EL (cell line): ENCODE measurements at regions not wholly inside any gene's neighbourhood (a gene's known extent, or its start where the extent isn't known, plus 50 kb on each side); places are given as distances from the start of the nearest gene placed in this dataset.
"Not testable (repeated sequence)": the region's sequence is repeated elsewhere in the genome, so short reads cannot be mapped to it uniquely, and the experiment has no call there.

ENCODE experiments used
- DNase-seq: peaks from one replicate; pipeline ENCODE4 v3.0.0-alpha.2; 2016

DNA sequence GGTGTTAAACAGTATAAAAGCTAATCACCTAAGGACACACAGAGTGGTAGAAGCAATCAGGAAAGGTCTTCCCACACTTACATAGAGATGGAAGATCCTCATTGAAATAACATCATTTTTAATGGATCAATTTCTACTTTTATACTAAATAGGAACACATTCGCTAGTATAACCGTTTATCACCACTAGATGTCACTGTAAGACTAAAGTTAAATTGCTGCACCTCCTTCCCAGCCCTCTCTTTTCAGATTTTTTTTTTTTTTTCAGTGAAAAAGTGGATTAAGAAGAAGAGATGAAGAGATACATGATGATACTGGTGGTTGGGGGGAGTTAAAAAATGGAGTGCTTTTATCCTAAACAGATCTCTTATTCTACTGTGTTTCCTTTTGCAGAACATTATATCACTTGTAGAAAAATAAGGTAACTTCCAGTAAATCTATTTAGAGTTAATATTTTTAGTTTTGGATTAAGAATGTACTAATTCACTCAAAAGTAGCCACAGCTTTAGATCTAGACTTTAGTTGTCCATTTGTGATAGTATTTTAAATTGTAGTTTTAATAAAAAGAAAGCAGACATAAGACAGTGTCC lies 116.9 kb upstream of the ARRDC3 start:
- DNase-seq = peak; percentile 52

DNA sequence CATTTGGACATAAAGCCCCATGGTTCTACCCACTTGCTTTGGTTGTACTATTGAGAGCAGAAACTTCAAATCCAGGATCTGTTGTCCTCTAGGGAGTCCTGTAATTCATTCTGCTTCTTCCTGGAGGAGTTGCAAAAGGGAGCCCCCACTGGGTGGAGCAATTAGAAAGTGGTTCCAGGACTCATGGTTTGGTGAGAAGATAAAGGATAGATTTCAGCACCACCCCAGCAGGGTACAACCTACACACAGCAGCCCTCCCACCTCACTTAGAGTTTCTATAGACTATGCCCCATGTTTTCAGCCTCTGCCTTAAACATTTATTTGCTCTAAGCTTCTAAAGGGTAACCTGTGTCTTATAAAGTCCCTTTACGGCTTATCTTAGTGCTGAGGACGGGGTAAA lies 112.6 kb upstream of the ARRDC3 start:
- no peak for DNase-seq

DNA sequence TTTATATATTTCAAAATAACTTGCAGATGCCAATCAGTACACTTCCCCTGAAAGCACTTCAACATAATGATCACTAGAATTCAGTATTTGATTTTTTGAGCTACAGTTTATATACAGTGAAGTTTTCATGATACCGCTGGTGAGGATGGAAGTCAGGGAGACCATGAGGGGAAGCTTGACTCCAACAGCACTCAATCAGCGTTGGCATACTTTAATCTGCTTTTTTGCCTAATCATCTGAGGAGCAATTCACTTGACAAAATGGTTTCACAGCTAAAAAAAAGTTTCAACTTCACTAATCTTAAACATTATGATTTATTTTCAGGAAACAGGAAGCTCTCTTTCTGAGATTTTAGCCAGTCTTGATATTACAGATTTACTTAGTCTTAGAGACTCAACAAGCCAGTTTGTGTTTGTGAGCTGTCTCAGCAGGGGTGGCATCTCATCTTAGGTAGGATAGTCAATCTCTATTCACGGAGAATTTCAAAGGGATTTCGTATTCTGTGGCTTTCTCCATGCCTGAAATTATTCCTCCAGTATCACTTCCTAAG lies 111.4 kb upstream of the ARRDC3 start:
- DNase-seq = no peak

DNA sequence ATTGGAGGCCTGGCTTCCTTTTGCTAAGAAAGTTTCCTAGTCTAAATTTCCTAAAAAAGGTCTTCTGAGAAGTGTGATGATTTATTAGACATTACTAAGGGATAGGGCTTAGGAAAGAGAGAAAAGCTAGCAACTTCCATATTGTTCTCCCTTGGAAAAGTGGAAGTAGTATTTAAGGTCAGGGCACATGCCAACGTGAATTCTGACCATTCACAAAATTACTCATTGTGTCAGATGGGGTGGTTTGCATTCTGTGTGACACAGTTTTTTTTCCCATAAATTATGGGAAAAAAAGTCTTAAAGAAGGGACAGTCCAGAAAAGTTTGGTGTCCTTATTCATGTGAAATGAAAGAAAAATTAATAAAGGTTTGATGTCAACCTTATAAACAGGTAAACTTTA lies 110.0 kb upstream of the ARRDC3 start:
- DNase-seq = no peak

DNA sequence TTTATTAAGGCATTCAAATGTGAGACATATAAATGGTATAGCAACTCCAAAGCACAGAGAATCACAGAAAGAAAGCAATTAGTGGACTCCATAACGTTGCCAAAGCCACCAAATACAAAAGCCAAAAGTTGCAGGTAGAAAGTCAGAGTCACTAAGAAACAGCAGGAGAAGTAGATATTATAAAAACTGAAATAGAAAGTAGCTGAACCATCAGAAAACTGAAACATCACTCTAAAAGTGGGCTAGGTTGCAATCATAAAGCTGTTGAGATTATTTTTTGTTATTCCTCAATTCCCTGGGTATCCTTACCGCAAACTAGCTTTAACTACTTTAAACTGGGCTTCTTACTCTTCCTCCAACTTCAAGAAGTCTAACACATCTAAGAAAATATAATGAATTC lies 108.1 kb upstream of the ARRDC3 start:
- DNase-seq = no peak

DNA sequence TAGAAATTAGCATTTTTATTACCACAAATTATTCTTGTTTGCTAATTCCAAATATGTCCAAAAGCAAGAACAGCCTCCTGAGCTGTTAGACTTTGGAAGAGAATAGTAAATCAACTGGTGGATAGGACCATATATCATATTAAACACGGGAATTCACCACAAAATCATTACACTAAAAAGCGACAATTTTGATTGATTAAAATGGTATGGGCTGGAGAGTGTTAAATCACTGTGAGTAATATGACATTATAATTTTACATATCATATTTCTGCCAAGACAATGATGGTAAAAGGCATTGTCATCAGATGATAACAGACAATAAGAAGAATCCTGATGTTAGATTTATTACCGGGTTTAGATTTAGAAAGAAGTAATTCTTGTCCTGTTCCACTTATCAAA lies 107.2 kb upstream of the ARRDC3 start:
- DNase-seq = no peak

DNA sequence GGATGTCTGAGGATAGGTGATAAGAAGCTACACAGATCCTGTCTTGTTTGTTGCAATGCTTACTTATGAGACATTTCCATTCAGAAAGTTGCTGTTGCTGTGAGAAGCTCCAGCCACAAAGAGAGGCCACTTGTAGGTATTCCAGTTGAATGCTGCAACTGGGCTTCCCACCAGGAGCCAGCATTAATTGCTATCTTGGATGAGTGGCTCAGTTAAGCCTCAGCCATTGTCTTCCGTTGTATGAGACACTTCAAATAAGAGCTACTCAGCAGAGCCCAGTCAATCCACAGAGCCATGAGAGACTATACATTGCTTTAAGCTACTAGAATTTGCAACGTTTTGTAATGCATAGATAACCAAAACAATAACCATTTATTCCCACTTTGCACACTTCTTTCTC lies 104.3 kb upstream of the ARRDC3 start:
- no peak for DNase-seq

DNA sequence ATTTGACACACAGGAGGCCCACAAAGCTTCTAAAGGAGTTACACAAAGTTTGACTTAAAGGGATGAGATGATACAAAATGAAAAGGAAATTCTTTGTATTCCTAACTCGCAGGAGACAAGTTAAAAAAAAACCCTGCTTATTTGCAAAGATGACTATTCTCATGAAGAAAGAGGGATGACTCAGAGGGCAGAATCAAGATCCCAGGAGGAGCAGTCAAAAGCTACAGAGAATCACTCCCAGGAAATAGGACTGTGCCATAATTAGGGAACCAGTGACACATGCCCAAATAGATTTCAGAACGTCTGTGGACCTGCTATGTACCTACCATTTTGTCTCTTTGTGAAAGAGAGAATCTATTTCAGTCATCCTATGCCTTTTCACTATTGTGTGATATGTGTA lies 103.5 kb upstream of the ARRDC3 start:
- DNase-seq = peak; percentile 50

DNA sequence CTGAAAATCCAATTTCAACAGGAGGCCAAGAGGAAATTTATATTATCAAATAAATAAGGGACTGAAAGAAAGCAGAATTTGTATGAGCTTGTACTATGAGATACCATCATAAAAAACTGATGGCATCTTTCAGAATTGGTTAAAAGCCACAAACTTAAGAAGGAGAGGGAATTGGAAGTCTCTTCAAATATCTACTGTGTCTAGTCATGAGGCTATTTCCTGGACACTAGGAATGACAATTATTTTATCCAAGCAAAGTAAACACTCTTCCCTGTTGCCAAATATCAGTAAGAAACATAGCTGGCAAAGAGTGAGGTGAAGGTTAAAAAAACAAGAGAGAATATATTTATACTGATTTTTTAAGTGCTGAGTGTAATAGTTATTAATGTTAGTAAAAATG lies 101.5 kb upstream of the ARRDC3 start:
- peak; percentile 15 for DNase-seq

DNA sequence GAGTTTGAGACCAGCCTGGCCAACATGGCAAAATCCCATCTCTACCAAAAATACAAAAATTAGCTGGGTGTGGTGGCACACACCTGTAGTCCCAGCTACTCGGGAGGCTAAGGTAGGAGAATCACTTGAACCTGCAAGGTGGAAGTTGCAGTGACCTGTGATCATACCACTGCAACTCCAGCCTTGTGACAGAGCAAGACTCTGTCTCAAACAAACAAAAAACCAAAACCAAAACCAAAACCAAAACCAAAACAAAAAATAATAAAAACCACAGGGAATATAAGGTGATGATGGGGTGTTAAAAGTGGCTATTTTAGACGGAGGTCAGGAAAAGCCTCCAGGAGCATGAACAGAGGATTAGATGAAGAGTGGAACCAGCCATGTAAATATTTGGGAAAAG lies 96.3 kb upstream of the ARRDC3 start:
- not testable (repeated sequence) for DNase-seq

DNA sequence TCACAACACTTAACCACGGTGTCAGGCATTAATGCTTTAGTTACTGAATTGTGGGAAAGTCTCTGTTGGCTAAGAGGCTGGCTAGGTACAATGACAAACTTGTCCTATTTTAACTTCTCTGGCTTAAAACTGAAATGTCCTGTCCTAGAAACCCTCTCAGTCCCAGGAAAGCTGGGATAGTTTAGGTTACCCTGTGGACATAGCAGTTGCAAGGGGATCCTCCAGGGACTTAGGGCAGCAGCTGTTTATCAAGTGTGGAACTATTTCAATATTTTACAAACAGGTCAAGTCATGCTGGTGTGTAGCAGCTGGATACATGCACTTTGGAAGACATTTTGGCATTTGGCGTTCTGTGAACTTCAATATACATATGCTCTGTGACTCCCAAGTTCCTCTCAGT lies 95.0 kb upstream of the ARRDC3 start:
- DNase-seq = no peak

DNA sequence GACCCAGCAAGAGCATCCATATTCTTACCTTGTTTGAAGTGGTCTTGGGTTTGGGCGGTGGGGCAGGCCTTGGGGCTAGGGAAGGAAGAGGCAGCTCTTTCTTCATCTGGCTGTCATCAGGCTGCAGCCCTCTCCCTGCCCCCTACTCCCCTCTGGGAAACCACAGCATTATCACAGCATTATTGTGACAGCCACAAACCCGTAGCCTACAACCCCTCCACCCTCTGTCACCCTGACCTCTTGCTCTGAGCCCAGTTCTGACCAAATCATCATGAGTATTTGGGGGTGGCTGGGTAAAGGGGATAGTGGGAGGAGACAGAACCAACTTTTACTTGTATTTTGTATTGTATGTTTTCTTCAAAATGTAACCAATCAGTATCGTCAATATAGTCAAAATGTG lies 94.3 kb upstream of the ARRDC3 start:
- no peak for DNase-seq

DNA sequence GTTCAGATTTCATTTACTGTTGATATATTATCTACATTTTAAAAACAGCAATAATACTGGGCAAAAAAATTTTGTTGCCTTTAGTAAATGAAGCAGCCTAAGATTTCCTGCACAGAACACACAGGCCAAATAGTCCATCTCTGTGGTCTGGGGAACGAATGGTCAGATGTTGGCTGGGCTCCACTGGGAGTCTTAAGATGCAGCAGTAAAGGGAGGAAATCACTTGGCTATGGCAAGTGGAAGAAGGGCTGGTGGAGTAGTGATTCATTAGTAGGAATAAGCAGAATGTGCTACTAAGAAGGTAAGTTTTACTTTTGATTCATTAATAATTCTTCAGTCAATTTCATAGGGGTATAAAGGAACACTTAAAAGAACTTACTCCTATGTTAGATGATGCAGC lies 91.1 kb upstream of the ARRDC3 start:
- DNase-seq = no peak

DNA sequence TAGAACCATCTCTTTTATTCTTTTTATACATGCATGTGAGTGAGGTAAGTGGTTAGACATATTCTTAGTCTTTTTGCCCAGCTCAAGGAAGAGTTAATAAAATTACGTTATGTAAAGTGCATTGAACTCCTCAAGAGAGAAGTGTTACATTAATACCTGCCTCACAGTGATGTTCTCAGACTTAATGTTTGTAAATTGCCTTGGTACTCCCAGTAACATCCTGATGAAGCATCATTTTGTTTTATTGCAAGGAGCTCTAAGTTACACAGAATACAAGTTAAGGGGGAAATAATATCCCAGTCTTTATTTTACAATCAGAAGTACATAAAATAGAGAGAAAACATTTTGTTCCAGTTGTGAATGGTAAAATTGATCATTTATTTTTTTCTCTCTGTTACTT lies 89.5 kb upstream of the ARRDC3 start:
- no peak for DNase-seq

DNA sequence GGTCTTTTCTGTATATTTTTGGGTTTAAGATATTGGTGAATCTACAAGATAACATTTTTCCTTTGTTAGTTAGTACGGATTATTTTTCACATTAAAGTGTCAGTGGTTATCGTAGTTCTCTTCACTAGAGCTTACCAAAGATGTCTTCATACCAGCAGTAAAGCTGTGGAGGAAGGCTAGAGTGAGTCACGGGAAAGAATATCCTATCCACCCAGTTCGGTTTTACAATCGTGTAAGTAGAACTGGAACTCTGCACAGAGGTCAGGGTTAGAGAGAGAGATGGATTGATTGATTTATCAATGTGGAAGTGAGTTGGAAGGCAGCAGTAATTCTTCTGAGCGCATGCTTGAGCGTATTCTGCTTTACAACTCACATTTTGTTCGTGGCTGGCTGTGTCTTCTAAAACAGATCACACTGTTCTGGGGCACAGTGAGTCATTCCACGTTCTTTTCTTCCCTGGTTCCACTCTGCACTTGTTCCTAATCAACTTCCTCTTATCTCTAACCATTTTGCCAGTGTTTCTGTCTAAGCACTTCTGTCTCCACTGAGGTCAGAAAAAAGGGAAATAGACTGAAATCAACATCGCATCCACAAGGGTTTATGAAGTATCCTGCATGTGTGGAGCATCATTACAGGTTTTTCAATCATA lies 86.5 kb upstream of the ARRDC3 start:
- DNase-seq = peak; percentile 21

DNA sequence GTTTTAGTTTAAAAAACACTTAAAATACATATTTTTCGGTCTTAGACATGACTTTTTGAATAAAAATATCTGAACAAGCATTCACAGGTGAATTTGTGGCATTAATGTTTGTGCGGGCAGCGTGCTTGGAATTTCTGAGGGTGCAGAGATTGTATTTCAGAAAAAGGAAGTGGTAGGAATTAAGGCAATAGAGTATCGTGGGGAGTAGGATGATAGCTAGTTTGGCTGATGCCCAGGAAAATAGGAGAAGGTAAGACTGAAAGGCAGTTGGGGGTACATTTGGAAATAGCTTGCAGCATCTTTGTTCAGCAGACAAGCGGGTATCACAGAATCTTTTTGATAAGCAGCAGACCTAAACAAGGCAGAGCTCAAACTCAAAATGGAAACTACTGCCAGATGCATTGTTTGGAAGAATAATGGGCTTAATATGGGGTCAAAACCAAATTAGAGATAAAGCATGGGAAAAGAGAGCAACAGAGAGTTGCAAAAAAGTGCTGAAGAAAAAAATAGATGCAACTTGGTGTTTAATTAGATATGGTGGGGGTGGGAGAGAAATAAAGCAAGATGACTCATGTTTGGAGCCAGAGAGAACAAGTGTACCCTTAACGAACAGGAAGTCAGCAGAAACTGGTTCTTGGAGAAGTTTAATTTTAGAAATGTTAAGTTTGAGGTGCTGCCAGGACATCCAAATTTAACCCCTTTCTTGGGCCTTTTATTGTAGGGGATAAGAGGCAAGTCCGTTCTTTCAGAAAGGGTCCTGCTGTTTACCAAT lies 85.7 kb upstream of the ARRDC3 start:
- no peak for DNase-seq

DNA sequence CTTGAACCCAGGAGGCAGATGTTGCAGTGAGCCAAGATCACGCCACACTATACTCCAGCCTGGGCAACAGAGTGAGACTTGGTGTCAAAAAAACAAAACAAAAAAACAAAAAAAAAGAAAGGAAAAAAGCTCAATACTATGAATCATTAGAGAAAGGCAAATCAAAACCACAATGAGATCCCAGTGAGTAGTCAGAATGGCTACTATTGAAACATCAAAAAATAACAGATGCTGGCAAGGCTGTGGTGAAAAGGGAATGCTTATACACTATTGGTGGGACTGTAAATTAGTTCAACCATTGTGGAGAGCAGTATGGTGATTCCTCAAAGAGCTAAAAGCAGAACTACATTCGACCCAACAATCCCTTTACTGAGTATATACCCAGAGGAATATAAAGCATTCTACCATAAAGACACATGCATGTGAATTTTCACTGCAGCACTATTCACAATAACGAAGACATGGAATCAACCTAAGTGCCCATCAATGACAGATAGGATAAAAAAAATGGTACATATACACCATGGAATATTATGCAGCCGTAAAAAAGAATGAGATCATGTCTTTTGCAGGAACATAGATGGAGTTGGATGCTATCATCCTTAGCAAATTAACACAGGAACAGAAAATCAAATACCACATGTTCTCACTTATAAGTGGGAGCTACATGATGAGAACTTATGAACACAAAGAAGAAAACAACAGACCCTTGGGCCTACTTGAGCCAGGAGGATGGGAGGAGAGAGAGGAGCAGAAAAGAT lies 81.9 kb upstream of the ARRDC3 start:
- DNase-seq = no peak

DNA sequence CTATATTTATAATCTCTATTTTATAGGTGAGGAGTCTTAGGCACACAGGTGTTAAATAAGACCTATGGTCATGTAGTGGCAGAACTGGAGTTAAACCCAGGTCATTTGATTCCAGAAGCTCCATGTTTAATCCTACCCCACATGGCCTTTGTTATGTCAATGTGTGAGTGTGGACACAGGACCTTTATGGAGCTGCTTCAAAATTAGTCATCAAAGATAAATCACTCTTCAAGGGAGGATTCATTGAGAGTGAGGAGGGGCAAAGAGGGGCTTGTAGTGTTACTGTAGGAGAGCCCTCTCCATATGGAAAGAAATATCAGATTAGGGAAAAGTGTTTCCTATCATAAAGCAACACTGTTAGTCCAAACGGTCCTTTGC lies 74.6 kb upstream of the ARRDC3 start:
- DNase-seq = no peak

DNA sequence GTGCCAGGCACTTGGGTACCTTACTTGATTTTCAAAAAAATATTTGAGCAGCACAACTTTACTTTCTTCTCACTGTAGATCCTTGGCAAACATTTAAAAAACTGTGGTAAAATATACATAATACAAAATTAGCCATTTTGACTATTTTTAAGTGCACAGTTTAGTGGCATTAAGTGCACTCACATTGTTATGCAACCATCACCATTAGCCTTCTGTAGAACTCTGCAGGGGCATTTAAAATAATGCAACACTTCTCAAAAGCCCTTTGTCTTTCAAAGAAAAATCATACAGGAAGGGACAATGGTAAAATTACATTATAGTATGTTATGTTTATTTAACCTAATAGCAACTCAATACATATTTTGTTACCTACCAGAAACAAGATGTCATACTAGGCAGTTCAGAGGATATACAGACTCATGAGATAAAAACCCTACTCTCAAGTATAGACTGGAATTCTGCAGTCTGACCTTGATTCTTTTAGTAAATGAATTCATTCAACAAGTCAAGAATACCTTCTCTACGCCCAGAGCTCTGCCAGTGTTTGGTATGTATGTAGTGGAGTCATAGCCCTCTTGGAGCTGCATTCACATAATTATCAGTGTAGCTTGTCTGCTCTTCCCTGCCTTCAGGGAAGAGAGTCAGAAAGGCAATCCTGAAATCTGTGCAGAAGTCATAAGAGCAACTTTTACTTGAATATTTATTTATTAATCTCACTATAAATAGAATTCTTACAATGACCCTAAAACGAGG lies 74.0 kb upstream of the ARRDC3 start:
- no peak for DNase-seq

DNA sequence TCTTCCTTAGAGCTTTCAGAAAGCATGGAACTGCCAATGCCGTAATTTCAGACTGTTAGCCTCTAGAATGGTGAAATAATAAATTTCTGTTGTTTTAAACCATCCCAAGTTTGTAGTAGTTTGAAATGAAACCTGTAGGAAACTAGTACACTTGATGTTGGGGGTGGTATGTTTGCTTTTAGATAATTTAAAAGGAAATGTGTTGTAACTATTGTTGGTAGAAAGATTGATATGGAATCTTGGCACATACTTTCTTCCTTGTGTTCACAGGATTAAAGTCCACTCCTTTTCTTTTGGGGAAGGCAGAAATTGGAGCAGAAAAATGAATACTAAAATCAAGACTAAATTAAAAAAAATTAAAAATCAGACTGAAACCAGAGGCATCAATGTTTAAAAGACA lies 66.0 kb upstream of the ARRDC3 start:
- DNase-seq = no peak

DNA sequence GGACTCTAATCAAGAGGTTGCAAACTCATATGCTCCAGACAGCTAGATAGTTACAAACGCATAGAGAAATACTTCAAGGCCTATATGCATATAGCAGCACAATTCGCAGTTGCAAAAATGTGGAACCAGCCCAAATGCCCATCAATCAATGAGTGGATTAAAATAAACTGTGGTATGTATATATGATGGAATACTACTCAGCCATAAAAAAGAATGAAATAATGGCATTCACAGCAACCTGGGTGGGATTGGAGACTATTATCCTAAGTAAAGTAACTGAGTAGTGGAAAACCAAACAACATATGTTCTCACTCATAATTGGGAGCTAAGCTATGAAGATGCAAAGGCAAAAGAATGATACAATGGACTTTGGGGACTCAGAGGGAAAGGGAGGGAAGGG lies 65.0 kb upstream of the ARRDC3 start:
- not testable (repeated sequence) for DNase-seq

DNA sequence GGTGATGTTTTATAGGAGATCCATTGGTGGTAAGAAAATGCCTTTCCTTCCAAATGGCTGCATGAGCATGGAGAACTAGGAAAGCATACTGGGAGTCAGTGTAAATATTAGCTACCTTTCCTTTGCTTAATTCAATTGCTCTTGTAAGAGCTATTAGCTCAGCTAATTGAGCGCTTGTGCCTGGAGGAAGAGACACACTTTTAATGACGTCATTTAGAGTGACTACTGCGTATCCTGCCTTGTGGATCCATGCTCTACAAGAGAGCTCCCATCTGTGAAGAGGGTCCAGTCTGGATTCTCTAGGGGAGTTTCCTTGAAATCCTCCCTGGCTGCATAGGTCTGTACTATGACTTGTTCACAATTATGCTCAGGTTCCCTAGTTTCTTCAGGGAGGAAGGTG lies 63.8 kb upstream of the ARRDC3 start:
- not testable (repeated sequence) for DNase-seq
